GM18951 (cell line): ENCODE measurements at regions not wholly inside any gene's neighbourhood (a gene's known extent, or its start where the extent isn't known, plus 50 kb on each side); places are given as distances from the start of the nearest gene placed in this dataset.
"Not testable (repeated sequence)": the region's sequence is repeated elsewhere in the genome, so short reads cannot be mapped to it uniquely, and the experiment has no call there.

Experiments used
- POLR2A ChIP-seq: IDR thresholded peaks from 4 replicates; pipeline ENCODE4 v1.6.1; 2011; ENCODE audit warnings: mild to moderate bottlenecking; ENCODE audit not compliant: insufficient read length, insufficient read depth; ENCODE audit errors: extremely low read depth
- in situ Hi-C: fragments of 300-500 bp; cut with MboI; formaldehyde crosslinking; loops from one replicate; pipeline ENCODE4 v1.12.0; 2022; ENCODE audit warnings: low sequenced_read_pairs, mixed read lengths, inconsistent platforms; ENCODE audit not compliant: unreplicated experiment

GRCh38 chr17:77032929-77033328 lies 107.8 kb upstream of the SEC14L1 start:
- in situ Hi-C loops: no loop called here
- no peak for TF ChIP-seq POLR2A

GRCh38 chr17:77033892-77034404 lies 106.8 kb upstream of the SEC14L1 start:
- TF ChIP-seq POLR2A: no peak
- in situ Hi-C loops: no loop called here

- in situ Hi-C loops: no loop called here
- no peak for TF ChIP-seq POLR2A
Observed at GRCh38 chr17:77034677-77035424, 105.9 kb upstream of the SEC14L1 start.

- no peak for TF ChIP-seq POLR2A
- in situ Hi-C loops: no loop called here
Observed at GRCh38 chr17:77035526-77035925, 105.2 kb upstream of the SEC14L1 start.

- in situ Hi-C loops: no loop called here
- TF ChIP-seq POLR2A: no peak
Observed at GRCh38 chr17:77036136-77036840, 104.5 kb upstream of the SEC14L1 start.

GRCh38 chr17:77036841-77037381 lies 103.9 kb upstream of the SEC14L1 start:
- no peak for TF ChIP-seq POLR2A
- in situ Hi-C loops: no loop called here

GRCh38 chr17:77037943-77038342 lies 102.8 kb upstream of the SEC14L1 start:
- in situ Hi-C loops: no loop called here
- no peak for TF ChIP-seq POLR2A

GRCh38 chr17:77038884-77039555 lies 101.7 kb upstream of the SEC14L1 start:
- no peak for TF ChIP-seq POLR2A
- in situ Hi-C loops: no loop called here

GRCh38 chr17:77042476-77043231 lies 98.1 kb upstream of the SEC14L1 start:
- in situ Hi-C loops: no loop called here
- TF ChIP-seq POLR2A: no peak

GRCh38 chr17:77045441-77046041 lies 95.2 kb upstream of the SEC14L1 start:
- in situ Hi-C loops: no loop called here
- TF ChIP-seq POLR2A: no peak

- in situ Hi-C loops: no loop called here
- no peak for TF ChIP-seq POLR2A
Observed at GRCh38 chr17:77049440-77049839, 91.3 kb upstream of the SEC14L1 start.

- in situ Hi-C loops: not testable (repeated sequence)
Observed at GRCh38 chr17:77050901-77051300, 89.9 kb upstream of the SEC14L1 start.
